Retinal pigment epithelial cell (primary cell): ENCODE measurements at regions not wholly inside any gene's neighbourhood (a gene's known extent, or its start where the extent isn't known, plus 50 kb on each side); places are given as distances from the start of the nearest gene placed in this dataset.

Experiments used
- DNase-seq: peaks from one replicate; pipeline ENCODE4 v3.0.0-alpha.2; 2010; ENCODE audit warnings: low read depth
- H3K4me3 ChIP-seq: 2 replicates; pipeline ENCODE4 v1.5.1; 2011; ENCODE audit warnings: mild to moderate bottlenecking, low read length, control low read depth, moderate library complexity
- CTCF ChIP-seq: conservative IDR thresholded peaks from 2 replicates; pipeline ENCODE4 v1.5.1; 2011; ENCODE audit warnings: low read depth, low read length, control low read depth, inconsistent platforms

- peak overlapping the region; percentile 77 for H3K4me3 ChIP-seq
- TF ChIP-seq CTCF: no peak
- peak; percentile 46 for DNase-seq
Observed at GRCh38 chr9:29214154-29214689, 1640.9 kb upstream of the C9orf72 start.

GRCh38 chr9:29214690-29215253 is 1641.5 kb upstream of the C9orf72 start:
- DNase-seq: no peak
- no peak for TF ChIP-seq CTCF
- peak overlapping the region; percentile 77 for H3K4me3 ChIP-seq

GRCh38 chr9:29217966-29218365 is 1644.7 kb upstream of the C9orf72 start:
- H3K4me3 ChIP-seq: no peak overlapping the region
- TF ChIP-seq CTCF: no peak
- DNase-seq: no peak

GRCh38 chr9:29220596-29221251 is 1647.4 kb upstream of the C9orf72 start:
- no peak for DNase-seq
- no peak for TF ChIP-seq CTCF
- no peak overlapping the region for H3K4me3 ChIP-seq

GRCh38 chr9:29228558-29228957 is 1655.3 kb upstream of the C9orf72 start:
- no peak overlapping the region for H3K4me3 ChIP-seq
- no peak for TF ChIP-seq CTCF
- no peak for DNase-seq

- H3K4me3 ChIP-seq: no peak overlapping the region
- no peak for TF ChIP-seq CTCF
- DNase-seq: no peak
Observed at GRCh38 chr9:29230931-29231330, 1657.7 kb upstream of the C9orf72 start.

GRCh38 chr9:29233193-29233592 is 1659.9 kb upstream of the C9orf72 start:
- TF ChIP-seq CTCF: no peak
- H3K4me3 ChIP-seq: no peak overlapping the region
- DNase-seq: no peak
